IMR-90 (cell line): ENCODE measurements at regions not wholly inside any gene's neighbourhood (a gene's known extent, or its start where the extent isn't known, plus 50 kb on each side); places are given as distances from the start of the nearest gene placed in this dataset.

Source experiments
- MAZ ChIP-seq: IDR thresholded peaks from 2 replicates; pipeline ENCODE4 v1.6.1; 2012; ENCODE audit warnings: low read depth, mild to moderate bottlenecking, low read length, improper control_type of control experiment, moderate library complexity, borderline replicate concordance
- NFE2L2 ChIP-seq: fragments of 150-350 bp; IDR thresholded peaks from 2 replicates; pipeline ENCODE4 v1.6.1; 2016; ENCODE audit warnings: low read depth, mild to moderate bottlenecking, low read length
- RAD21 ChIP-seq: IDR thresholded peaks from 2 replicates; pipeline ENCODE4 v1.6.1; 2012; ENCODE audit warnings: low read length, improper control_type of control experiment
- RCOR1 ChIP-seq: IDR thresholded peaks from 2 replicates; pipeline ENCODE4 v1.6.1; 2012; ENCODE audit warnings: mild to moderate bottlenecking, low read length, improper control_type of control experiment; ENCODE audit not compliant: insufficient replicate concordance
- TF ChIP-seq, protein P1 (sequence below): conservative IDR thresholded peaks from 2 replicates; pipeline ENCODE4 v1.5.1; 2012; ENCODE audit warnings: mild to moderate bottlenecking, low read depth, low read length, improper control_type of control experiment
- TF ChIP-seq, protein P2 (sequence below): fragments of 150-350 bp; IDR thresholded peaks from 2 replicates; pipeline ENCODE4 v1.6.1; 2017; ENCODE audit warnings: mild to moderate bottlenecking, antibody characterized with exemption, low read length, low read depth

DNA sequence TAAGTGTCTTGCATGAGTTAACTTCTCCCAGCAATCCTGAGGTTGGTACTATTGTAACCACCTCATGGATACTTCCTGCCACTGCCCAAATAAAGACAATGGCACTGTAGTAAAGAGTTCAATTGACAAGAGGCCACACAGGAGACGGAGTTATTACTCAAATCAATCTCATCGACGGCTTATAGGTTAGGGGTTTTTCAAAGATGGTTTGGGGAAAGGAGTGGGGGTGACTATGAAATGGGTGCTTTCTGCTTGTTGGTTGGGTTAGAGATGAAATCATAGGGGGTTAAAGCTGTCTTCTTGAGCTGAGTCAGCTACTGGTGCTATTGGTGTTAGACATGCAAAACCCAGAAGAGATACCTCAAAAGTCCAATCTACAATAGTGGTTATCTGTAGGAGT is 1258.0 kb upstream of the ZEB2 start:
- TF ChIP-seq, protein P1, sequence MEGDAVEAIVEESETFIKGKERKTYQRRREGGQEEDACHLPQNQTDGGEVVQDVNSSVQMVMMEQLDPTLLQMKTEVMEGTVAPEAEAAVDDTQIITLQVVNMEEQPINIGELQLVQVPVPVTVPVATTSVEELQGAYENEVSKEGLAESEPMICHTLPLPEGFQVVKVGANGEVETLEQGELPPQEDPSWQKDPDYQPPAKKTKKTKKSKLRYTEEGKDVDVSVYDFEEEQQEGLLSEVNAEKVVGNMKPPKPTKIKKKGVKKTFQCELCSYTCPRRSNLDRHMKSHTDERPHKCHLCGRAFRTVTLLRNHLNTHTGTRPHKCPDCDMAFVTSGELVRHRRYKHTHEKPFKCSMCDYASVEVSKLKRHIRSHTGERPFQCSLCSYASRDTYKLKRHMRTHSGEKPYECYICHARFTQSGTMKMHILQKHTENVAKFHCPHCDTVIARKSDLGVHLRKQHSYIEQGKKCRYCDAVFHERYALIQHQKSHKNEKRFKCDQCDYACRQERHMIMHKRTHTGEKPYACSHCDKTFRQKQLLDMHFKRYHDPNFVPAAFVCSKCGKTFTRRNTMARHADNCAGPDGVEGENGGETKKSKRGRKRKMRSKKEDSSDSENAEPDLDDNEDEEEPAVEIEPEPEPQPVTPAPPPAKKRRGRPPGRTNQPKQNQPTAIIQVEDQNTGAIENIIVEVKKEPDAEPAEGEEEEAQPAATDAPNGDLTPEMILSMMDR, result no peak
- no peak for TF ChIP-seq RAD21
- TF ChIP-seq NFE2L2, result no peak
- TF ChIP-seq RCOR1, result no peak
- no peak for TF ChIP-seq MAZ
- TF ChIP-seq, protein P2, sequence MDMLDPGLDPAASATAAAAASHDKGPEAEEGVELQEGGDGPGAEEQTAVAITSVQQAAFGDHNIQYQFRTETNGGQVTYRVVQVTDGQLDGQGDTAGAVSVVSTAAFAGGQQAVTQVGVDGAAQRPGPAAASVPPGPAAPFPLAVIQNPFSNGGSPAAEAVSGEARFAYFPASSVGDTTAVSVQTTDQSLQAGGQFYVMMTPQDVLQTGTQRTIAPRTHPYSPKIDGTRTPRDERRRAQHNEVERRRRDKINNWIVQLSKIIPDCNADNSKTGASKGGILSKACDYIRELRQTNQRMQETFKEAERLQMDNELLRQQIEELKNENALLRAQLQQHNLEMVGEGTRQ, result no peak
